PC-3 (cell line): ENCODE measurements at regions not wholly inside any gene's neighbourhood (a gene's known extent, or its start where the extent isn't known, plus 50 kb on each side); places are given as distances from the start of the nearest gene placed in this dataset.
"Not testable (repeated sequence)": the region's sequence is repeated elsewhere in the genome, so short reads cannot be mapped to it uniquely, and the experiment has no call there.

Experiments
- EZH2 ChIP-seq: fragments of 300-600 bp; sonication (generic); IDR thresholded peaks from one replicate; pipeline ENCODE4 v1.6.1; 2017; ENCODE audit warnings: antibody characterized with exemption, mild to moderate bottlenecking, low read length; ENCODE audit not compliant: unreplicated experiment
- EZH2phosphoT487 ChIP-seq: fragments of 300-600 bp; sonication (generic); IDR thresholded peaks from 2 replicates; pipeline ENCODE4 v1.6.1; 2018; ENCODE audit warnings: mild to moderate bottlenecking, antibody characterized with exemption, low read length, borderline replicate concordance
- TF ChIP-seq, protein P1 (sequence below): fragments of 300-600 bp; sonication (generic); conservative IDR thresholded peaks from 2 replicates; pipeline ENCODE4 v1.5.1; 2017; ENCODE audit warnings: antibody characterized with exemption, low read depth, mild to moderate bottlenecking, low read length

DNA sequence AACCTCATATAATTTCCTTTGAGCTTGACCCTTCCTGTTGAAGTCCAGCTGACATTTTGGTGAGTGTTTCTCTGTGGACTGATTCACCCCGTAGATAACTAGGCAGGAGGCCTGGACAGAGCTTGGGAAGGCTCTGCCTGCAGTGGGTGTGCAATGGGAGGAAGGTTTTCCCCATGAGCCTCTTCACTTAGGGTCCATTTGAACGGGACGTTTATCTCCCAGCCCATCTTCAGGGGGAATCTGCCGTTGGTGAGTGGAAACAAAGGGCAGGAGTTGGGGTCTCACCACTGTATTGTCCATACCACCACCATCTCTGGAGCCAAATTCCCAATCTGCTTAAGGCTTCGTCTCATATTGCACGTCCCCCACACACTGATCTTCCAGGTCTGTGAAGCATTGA lies 825.6 kb upstream of the TPTE start:
- TF ChIP-seq, protein P1, sequence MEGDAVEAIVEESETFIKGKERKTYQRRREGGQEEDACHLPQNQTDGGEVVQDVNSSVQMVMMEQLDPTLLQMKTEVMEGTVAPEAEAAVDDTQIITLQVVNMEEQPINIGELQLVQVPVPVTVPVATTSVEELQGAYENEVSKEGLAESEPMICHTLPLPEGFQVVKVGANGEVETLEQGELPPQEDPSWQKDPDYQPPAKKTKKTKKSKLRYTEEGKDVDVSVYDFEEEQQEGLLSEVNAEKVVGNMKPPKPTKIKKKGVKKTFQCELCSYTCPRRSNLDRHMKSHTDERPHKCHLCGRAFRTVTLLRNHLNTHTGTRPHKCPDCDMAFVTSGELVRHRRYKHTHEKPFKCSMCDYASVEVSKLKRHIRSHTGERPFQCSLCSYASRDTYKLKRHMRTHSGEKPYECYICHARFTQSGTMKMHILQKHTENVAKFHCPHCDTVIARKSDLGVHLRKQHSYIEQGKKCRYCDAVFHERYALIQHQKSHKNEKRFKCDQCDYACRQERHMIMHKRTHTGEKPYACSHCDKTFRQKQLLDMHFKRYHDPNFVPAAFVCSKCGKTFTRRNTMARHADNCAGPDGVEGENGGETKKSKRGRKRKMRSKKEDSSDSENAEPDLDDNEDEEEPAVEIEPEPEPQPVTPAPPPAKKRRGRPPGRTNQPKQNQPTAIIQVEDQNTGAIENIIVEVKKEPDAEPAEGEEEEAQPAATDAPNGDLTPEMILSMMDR = not testable (repeated sequence)
- not testable (repeated sequence) for TF ChIP-seq EZH2, EZH2phosphoT487
